Hepatocyte (in vitro differentiated cells): ENCODE measurements at regions not wholly inside any gene's neighbourhood (a gene's known extent, or its start where the extent isn't known, plus 50 kb on each side); places are given as distances from the start of the nearest gene placed in this dataset.

ENCODE experiments used
- EZH2 ChIP-seq: fragments of 200-600 bp; sonication (generic); IDR thresholded peaks from 2 replicates; pipeline ENCODE4 v1.6.1; 2016; ENCODE audit warnings: antibody characterized with exemption, mild to moderate bottlenecking, borderline replicate concordance
- EZH2phosphoT487 ChIP-seq: fragments of 200-600 bp; sonication (generic); IDR thresholded peaks from one replicate; pipeline ENCODE4 v1.6.1; 2018; ENCODE audit warnings: antibody characterized with exemption, mild to moderate bottlenecking, low read depth, moderate library complexity; ENCODE audit not compliant: unreplicated experiment, severe bottlenecking
- TF ChIP-seq, protein P1 (sequence below): fragments of 200-600 bp; sonication (generic); IDR thresholded peaks from 2 replicates; pipeline ENCODE4 v1.5.1; 2016; ENCODE audit warnings: antibody characterized with exemption, mild to moderate bottlenecking; ENCODE audit not compliant: poor library complexity

DNA sequence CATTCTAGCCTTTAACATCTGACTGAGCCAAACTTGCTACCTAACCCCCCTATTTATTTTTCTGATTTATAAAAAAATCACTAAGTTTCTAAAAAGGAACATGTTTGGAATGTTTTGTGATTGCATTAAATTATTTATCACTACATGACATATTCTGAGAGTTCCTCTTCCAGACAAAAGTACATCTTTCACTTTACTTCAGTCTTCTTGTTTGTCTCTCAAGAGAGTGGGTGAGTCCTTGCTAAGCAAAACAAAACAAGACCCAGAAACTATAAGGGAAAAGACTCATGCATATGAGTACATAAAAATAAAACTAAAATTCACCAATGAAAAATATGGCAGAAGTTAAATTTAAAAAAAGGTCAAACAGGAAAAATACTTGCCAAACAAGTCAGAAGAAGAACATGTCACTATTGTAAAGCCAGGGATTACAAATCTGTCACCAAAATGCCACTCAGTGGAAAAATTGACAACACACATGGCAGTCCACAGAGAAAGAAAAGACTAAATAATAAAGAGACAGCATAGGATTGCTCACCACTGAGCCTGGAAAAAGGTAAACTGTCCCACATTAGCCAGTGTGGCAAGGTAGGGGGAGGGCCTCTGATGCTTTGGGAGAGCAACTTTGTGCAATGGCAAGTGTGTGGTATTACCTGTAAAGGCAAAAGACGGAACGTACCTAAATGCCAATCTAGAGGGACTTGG lies 166.7 kb upstream of the ZNF32 start:
- TF ChIP-seq, protein P1, sequence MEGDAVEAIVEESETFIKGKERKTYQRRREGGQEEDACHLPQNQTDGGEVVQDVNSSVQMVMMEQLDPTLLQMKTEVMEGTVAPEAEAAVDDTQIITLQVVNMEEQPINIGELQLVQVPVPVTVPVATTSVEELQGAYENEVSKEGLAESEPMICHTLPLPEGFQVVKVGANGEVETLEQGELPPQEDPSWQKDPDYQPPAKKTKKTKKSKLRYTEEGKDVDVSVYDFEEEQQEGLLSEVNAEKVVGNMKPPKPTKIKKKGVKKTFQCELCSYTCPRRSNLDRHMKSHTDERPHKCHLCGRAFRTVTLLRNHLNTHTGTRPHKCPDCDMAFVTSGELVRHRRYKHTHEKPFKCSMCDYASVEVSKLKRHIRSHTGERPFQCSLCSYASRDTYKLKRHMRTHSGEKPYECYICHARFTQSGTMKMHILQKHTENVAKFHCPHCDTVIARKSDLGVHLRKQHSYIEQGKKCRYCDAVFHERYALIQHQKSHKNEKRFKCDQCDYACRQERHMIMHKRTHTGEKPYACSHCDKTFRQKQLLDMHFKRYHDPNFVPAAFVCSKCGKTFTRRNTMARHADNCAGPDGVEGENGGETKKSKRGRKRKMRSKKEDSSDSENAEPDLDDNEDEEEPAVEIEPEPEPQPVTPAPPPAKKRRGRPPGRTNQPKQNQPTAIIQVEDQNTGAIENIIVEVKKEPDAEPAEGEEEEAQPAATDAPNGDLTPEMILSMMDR: no peak
- no peak for TF ChIP-seq EZH2
- no peak for TF ChIP-seq EZH2phosphoT487
